ENCODE measurements at regions not wholly inside any gene's neighbourhood (a gene's known extent, or its start where the extent isn't known, plus 50 kb on each side); places are given as distances from the start of the nearest gene placed in this dataset.
A peak's percentile ranks its signal among the peaks of the same experiment; 100 is the strongest.

DNA sequence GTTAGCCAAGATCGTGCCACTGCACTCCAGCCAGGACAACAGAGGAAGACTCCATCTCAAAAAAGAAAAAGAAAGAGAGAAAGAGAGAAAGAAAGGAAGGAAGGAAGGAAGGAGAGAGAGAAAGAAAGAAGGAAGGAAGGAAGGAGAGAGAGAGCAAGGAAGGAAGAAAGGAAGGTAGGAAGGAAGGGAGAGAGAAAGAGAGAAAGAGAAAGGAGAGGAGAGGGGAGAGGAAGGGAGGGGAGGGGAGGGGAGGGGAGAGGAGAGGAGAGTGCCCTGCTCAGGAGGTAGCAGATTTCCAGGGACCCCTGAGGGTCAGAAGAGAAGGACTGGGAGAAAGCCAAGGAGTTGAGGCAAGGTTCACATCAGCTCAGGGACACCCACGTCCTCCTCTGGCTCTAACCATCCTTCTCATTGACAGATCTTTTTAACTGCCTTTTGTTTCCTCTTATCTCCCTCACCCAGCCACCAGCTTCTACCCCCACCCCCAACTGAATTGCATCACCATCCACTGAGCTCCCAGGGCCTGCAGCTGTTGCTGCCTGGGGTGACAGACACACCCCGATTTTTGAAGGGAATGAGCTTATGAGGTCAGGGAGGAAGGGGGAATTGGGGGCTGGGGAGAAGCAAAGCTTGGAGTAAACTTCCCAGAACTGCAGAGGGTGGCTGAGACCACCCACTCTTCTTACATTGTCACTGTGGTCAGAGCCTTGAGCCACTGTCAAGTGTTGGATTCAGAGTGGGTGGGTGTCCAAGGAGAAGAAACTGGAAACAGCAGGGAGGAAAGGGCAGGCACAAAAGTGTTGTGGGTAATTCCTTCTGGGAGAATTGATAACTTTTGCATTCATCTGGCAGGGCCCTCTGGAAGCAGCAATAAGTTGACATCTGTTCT, 91.6 kb downstream of the GLUL start (continued):
- no peak for TF ChIP-seq ZNF785 (CRISPR knock-in tag; IDR thresholded peaks at IDR 0.05)
- TF ChIP-seq HLTF (IDR thresholded peaks at IDR 0.05): peak; percentile 92
- peak; percentile 98 for TF ChIP-seq ZNF589 (CRISPR knock-in tag; IDR thresholded peaks at IDR 0.05; ENCODE audit: low read depth)
- TF ChIP-seq, protein P1, sequence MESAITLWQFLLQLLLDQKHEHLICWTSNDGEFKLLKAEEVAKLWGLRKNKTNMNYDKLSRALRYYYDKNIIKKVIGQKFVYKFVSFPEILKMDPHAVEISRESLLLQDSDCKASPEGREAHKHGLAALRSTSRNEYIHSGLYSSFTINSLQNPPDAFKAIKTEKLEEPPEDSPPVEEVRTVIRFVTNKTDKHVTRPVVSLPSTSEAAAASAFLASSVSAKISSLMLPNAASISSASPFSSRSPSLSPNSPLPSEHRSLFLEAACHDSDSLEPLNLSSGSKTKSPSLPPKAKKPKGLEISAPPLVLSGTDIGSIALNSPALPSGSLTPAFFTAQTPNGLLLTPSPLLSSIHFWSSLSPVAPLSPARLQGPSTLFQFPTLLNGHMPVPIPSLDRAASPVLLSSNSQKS (CRISPR knock-in tag; IDR thresholded peaks at IDR 0.05): no peak
- TF ChIP-seq TEAD4 (IDR thresholded peaks at IDR 0.05; ENCODE audit: low read length): peak; percentile 98
- TF ChIP-seq TEAD4 (CRISPR knock-in tag; IDR thresholded peaks at IDR 0.05; ENCODE audit: borderline replicate concordance): no peak
- TF ChIP-seq MIER1 (IDR thresholded peaks at IDR 0.05; ENCODE audit: low read depth): peak; percentile 68; the same call in 1 of the 2 replicates
- peak; percentile 84 for TF ChIP-seq BRD4 (IDR thresholded peaks at IDR 0.05)
- peak; percentile 81 for TF ChIP-seq ZNF280A (IDR thresholded peaks at IDR 0.05; ENCODE audit: low read depth, partially characterized antibody)
- no peak for TF ChIP-seq SETDB1 (IDR thresholded peaks at IDR 0.05; ENCODE audit: low read length)
- no peak for TF ChIP-seq RBM22 (IDR thresholded peaks at IDR 0.05; ENCODE audit: low read depth, low read length, poor library complexity, severe bottlenecking)
- TF ChIP-seq, protein P2, sequence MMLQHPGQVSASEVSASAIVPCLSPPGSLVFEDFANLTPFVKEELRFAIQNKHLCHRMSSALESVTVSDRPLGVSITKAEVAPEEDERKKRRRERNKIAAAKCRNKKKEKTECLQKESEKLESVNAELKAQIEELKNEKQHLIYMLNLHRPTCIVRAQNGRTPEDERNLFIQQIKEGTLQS (IDR thresholded peaks at IDR 0.05): peak; percentile 100
- TF ChIP-seq, protein P2 (CRISPR knock-in tag; conservative IDR thresholded peaks at IDR 0.05): peak; percentile 100
- no peak for TF ChIP-seq COPS2 (conservative IDR thresholded peaks at IDR 0.05)
- no peak for TF ChIP-seq GABPB2 (CRISPR knock-in tag; conservative IDR thresholded peaks at IDR 0.05)
- TF ChIP-seq, protein P3, sequence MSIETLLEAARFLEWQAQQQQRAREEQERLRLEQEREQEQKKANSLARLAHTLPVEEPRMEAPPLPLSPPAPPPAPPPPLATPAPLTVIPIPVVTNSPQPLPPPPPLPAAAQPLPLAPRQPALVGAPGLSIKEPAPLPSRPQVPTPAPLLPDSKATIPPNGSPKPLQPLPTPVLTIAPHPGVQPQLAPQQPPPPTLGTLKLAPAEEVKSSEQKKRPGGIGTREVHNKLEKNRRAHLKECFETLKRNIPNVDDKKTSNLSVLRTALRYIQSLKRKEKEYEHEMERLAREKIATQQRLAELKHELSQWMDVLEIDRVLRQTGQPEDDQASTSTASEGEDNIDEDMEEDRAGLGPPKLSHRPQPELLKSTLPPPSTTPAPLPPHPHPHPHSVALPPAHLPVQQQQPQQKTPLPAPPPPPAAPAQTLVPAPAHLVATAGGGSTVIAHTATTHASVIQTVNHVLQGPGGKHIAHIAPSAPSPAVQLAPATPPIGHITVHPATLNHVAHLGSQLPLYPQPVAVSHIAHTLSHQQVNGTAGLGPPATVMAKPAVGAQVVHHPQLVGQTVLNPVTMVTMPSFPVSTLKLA (conservative IDR thresholded peaks at IDR 0.05): peak; percentile 86 to 92
- peak; percentile 100 for TF ChIP-seq CBFA2T3 (IDR thresholded peaks at IDR 0.05)
- TF ChIP-seq ZNF436 (CRISPR knock-in tag; IDR thresholded peaks at IDR 0.05): no peak

All from K562 (cell line).